HG02798 (cell line): ENCODE measurements at regions not wholly inside any gene's neighbourhood (a gene's known extent, or its start where the extent isn't known, plus 50 kb on each side); places are given as distances from the start of the nearest gene placed in this dataset.
"Not testable (repeated sequence)": the region's sequence is repeated elsewhere in the genome, so short reads cannot be mapped to it uniquely, and the experiment has no call there.

Experiments used
- ATAC-seq: cut with Tn5 transposase; IDR thresholded peaks from one replicate; pipeline ENCODE4 v1.9.1; 2021; ENCODE audit warnings: mild to moderate bottlenecking; ENCODE audit not compliant: unreplicated experiment, poor library complexity

DNA sequence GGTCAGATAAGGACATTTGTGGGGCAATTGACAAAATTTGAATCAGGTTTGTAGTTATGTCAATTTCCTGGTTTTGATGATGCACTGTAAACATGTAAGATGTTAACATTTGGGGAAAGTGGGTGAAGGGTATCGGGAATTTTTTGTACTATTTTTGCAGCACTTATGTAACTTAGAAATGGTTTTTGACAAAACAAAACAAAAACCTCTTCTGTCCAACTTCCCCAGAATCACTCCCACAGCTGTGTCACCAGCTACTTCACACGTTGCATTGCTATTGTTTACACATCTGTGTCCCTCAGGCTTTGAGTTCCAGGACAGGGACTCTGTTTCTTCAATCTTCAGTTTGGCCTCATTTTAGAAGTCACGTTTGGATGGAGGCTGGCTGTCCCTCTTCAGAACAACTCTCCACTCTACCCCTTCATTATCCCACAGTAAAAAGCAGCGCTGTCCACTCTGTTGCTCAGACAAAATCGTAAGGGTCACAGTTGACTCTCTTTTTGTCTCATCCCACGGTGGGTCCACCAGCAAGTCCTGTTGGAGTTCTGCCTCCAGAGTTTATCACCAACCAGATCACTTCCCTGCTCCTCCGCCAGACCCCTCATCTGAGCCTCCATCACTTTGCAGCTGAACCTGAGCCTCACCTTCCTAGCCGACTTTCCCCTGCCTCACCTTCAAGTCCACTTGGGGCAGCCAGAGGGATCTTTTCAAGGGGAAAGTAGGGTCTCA, 63.2 kb downstream of the NENF start:
- no peak for ATAC-seq

DNA sequence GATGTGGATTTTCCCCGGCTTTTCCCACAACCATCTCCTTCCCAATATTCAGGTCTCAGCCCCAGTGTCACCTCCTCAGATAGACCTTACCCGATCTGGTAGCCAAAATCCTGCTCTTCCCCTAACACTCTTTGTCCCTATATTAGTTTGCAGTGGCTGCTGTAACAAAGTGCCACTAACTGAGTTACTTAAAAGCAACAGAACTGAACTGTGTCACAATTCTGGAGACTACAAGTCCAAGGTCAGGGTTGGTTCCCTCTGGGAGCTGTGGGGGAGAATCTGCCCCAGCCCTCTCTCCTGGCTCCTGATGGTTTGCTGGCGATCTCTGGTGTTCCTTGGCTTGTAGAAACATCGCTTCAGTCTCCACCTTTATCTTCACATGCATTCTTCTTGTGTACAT, 64.0 kb downstream of the NENF start:
- ATAC-seq = no peak

DNA sequence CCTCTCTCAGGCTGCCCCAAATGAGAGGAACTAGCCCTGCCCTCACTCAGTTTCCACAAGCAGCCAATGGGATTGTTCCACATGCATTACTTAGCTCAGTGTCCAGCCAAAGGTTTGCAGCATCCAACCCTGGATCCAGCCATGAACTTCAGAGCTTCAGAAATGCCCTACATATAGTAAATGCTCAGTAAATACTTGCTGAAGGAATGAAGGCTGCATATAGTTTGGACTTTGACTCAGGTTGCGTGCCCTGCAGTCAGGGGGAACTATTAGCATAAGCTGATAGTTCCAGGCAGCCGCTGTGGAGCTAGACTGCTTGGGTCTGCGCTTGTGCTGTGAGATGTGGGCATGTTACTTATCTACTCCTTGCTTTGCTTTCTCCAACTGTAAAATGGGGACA, 64.8 kb downstream of the NENF start:
- ATAC-seq = no peak

DNA sequence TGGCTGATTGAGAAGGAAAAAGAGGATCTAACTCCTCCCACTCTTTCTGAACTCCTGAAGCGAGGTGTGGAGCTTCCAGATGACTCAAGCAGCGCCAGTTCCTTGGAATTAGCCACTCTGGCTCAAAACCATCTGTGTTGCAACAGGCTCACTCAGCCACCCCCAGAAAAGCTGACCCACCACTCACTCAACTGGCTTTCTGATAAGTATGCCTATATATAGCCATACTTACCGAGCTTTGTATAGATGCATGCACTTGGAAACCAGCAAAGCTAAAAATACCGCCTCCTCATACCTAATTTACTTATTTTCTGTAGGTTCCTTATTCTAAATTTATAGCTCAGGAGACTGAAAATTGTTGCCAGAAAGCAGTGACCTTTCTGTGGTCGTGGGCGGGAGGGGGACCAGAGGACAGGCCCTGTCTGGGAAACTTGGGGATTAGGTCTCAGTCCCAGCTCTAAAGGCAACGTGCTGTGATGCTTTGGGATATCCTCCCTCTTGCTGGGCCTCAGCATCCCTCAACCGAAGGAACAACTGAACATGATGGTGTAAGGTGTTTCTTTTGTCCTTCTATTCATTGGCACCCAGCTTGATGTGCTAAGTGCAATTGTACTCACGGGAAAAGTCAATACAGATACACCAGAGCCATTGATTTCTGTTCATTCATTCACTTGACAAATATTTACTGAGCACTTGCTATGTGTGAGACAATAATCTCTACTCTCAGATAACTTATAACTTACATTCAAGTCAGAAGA, 65.7 kb downstream of the NENF start:
- ATAC-seq = no peak

- ATAC-seq = no peak
Measured at GRCh38 chr1:212500351-212500750, 67.6 kb downstream of the NENF start.

DNA sequence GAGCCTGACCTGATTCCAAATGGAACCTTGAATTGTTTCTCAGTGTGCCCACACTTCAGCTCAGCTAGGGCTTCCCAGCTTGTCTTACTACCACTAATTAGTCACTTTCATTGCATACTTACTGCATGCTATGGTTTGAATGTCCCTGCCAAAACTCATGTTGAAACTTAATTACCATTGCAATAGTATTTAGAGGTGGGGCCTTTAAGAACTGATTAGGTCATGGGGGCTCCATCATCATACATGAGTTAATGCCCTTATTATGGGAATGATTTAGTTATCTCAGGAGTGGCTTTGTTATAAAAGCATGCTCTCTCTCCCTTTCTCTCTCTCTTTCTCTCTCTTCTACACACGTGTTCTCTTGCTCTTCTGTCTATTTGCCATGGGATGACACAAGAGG, 68.3 kb downstream of the NENF start:
- ATAC-seq = no peak

DNA sequence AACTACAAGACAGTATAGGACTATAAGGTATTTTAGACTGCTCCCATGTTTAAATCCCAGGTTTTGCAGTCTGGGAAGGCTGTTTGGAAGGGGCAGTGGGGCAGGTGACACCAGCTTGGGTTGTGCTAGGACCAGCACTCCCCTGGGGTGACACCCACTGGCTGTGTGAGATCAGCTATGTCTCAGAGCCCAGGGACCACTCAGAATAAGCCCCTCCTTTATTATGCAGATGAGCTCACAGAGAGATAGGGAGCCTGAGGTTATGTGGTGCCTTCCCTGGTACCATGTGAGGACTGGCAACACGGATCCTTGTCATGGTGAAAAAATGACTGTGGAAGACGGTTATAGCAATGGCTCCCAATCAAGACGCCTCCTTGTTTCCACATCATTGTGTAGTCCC, 71.0 kb downstream of the NENF start:
- no peak for ATAC-seq

- no peak for ATAC-seq
Measured at GRCh38 chr1:212504171-212504803, 71.6 kb downstream of the NENF start.

DNA sequence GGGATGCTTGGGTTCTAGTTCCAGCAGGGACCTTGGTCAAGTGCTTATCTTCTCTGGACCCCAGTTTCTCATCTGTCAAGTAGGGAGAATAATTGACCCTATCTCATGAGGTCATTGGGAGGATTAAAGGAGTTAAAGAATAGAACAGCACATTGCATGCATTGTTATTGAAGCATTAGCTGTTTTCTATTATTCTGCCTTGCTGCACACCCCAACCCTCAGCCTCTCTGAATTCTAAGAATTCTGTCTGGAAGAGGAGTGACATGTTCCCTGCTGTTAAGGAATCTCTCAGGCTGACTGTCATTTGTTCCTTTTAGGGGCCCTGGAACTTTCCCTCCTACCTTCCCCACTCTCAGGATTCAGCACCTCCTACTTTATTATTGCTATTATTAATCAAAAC, 73.9 kb downstream of the NENF start:
- ATAC-seq = no peak

- ATAC-seq = no peak
Measured at GRCh38 chr1:212507369-212507768, 74.6 kb downstream of the NENF start.

DNA sequence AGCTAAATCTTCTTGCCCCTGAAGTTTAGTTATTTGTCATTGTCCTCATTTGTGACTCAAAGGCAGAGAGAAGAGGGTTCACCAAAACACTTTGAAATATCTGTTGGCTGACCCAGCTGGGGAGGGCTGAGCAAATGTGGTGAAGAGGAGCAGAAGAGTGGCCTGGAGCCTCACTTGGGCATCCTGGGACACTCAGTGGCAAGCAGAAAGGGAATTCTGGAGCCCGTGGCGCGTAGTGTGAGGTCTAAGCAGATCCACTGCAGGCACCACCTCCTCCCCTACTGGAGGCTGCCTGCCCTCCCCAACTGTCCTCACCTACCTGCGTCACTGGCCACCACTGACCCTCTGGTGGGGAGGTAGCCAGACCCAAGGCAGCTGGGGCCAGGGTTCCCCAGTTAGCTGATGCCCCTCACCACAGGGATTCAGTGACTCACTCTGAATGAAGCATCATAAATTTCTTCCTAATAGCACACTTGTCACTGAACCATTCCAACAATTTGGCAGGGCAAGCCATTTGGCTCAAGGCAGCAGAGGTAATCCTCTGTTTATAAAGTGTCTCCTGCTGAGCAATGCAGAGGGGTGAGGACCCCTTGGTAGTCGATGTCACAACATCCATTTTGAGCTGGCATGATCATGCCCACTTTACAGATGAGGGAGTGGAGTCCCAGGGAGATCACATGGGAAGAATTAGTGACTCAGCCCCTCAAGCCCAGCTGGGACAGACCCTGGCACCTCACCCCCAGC, 80.3 kb downstream of the NENF start:
- ATAC-seq = no peak

DNA sequence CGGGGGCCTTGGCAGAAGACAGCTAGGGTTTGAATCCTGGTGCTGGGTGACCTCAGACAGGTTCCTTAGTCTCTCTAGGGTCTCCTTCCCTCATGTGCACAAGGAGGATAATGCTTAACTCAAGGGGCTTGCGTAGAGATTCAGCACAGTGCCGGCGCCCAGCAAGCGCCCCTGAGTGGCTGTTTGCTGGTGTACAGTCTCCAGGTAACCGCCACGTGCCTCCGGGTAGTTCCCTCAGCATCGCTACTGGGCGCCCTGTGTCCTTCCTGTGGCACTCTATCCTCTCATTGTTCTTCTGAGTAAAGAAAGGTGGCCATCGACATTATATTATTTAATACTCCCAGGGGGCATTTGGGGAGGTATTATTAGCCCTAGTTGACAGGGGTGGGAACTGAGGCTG, 80.9 kb downstream of the NENF start:
- no peak for ATAC-seq

DNA sequence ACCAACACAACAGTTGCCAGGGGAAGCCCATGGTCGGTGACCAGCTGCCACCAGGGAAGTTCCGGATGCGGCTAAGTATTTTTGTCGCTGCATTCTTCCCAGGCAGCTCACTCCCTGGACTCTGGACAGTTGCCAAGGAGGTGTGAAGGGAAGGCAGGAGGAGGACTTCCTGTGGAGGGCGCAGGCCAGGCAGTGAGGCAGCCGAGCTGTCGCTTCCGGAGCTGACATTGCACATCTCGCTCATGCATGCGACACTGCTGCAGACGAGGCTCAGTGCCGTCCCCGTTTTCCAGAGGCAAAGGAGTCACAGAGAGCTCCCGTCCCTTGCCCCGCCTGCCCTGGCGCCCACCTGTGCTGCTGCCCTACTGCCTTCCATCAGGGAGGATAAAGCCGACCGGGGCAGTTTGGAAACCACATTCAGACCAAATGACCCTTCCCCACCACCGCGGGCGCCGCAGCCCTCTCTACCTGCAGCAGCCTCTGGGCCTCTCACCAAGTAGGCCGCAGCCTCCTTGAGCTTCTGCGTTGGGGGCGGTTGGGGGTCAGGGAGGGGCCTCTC, 81.4 kb downstream of the NENF start:
- ATAC-seq = no peak

GRCh38 chr1:212514782-212515181, 82.1 kb downstream of the NENF start:
- ATAC-seq = no peak

GRCh38 chr1:212515329-212515760, 82.6 kb downstream of the NENF start:
- no peak for ATAC-seq

GRCh38 chr1:212516012-212516411, 83.3 kb downstream of the NENF start:
- ATAC-seq = not testable (repeated sequence)

GRCh38 chr1:212518188-212519054, 85.7 kb downstream of the NENF start:
- no peak for ATAC-seq

DNA sequence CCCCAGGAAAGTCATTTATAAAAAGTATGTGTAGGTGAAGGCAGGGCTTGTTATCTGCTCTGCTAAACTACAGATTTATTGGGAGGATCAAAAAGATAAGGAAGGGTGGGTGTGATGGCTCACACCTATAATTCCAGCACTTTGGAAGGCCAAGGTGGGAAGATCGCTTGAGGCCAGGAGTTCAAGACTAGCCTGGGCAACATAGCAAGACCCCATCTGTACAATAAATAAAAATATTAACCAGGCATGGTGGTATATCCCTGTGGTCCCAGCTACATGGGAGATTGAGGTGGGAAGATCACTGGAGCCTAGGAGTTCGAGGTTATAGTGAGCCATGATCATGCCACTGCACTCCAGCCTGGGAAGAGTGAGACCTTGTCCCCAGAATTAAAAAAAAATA, 86.4 kb downstream of the NENF start:
- no peak for ATAC-seq

DNA sequence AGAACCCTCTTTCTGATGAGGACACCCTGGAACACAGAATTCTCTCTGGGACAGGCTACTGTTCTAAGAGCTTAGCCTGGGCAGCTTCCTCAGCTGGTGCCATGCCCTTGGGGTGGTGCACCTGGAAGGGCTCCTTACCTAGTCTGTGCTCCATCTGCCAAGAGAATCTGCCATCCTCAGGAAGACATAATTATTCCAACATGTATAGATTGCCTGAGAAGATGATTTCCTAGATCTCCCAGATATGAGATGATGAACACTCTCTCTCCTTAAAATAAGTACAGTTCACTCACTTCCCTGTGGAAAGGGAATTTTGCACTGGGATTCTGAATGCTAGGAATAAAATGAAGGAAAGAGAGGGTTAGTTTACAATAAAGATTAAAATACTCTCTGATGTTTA, 87.6 kb downstream of the NENF start:
- ATAC-seq = no peak

DNA sequence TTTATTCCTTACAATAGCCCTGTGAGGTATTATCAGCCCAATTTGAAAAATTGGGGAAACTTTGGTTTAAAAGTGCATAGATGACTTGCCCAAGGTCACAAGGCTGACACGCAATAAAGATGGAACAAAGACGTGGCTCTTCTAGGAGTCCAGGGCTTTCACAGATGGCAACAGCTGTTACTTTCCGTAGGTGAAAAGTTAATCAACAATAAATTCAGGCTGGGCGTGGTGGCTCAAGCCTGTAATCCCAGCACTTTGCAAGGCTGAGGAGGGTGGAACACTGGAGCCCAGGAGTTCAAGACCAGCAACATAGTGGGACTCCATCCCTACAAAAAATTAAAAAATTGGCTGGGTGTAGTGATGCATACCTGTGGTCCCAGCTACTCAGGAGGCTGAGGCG, 87.8 kb upstream of the ATF3 start:
- no peak for ATAC-seq
